Right lobe of liver (tissue), 6 donors: ENCODE measurements at regions not wholly inside any gene's neighbourhood (a gene's known extent, or its start where the extent isn't known, plus 50 kb on each side); places are given as distances from the start of the nearest gene placed in this dataset.

ENCODE experiments used
- ATAC-seq, 4 donors: fragments of 200-7000 bp; cut with Tn5 transposase; one replicate each; pipeline ENCODE4 v1.9.1; 2020; ENCODE audit warnings: mild to moderate bottlenecking in 4 of 4, moderate library complexity in 4 of 4
- DNase-seq, 3 donors: peaks; one replicate each; pipeline ENCODE4 v3.0.0-alpha.2; 2020
- H3K27ac ChIP-seq, 3 donors: fragments of 200-600 bp; one replicate each; pipeline ENCODE4 v1.8.0; 2022
- H3K27me3 ChIP-seq, 2 donors: fragments of 200-600 bp; one replicate each; pipeline ENCODE4 v1.8.0; 2022
- H3K36me3 ChIP-seq, 4 donors: fragments of 200-600 bp; sonication (generic) in 1 of 4; one replicate each; pipeline versions ENCODE4 v1.5.1 to v1.8.0; 2017 to 2022; ENCODE audit warnings: control low read depth in 1 of 4
- H3K4me1 ChIP-seq, 4 donors: fragments of 200-600 bp; sonication (generic) in 1 of 4; one replicate each; pipeline versions ENCODE4 v1.5.1 to v1.8.0; 2017 to 2022; ENCODE audit warnings: control low read depth in 1 of 4
- H3K4me3 ChIP-seq, 3 donors: fragments of 200-600 bp; one replicate each; pipeline ENCODE4 v1.8.0; 2022
- H3K9me3 ChIP-seq, 4 donors: fragments of 200-600 bp; sonication (generic) in 1 of 4; one replicate each; pipeline versions ENCODE4 v1.5.1 to v1.8.0; 2017 to 2022; ENCODE audit warnings: control low read depth in 1 of 4
- CTCF ChIP-seq, 4 donors: fragments of 200-600 bp in 3 of 4; fragments of 450-650 bp in 1 of 4; IDR thresholded peaks; one replicate each; pipeline versions ENCODE4 v1.5.1 to v1.8.0; 2016 to 2022; ENCODE audit warnings: antibody characterized with exemption in 4 of 4, mild to moderate bottlenecking in 2 of 4
- POLR2A ChIP-seq: fragments of 450-650 bp; IDR thresholded peaks from one replicate; pipeline ENCODE4 v1.6.1; 2017; ENCODE audit warnings: antibody characterized with exemption, mild to moderate bottlenecking
- WGBS: methylation state at CpG from one replicate; pipeline ENCODE4 v1.1.6; 2018; ENCODE audit warnings: low coverage, low lambda C conversion rate; ENCODE audit not compliant: insufficient coverage; ENCODE audit errors: missing lambda C conversion rate; 5-methylcytosine and 5-hydroxymethylcytosine counted together
- intact Hi-C, 2 donors: fragments of 100-400 bp; cut with DNase I; formaldehyde crosslinking; loops; one replicate each; pipeline versions ENCODE4 v1.11.2 to v1.14.1; 2022
- donor health status: DM: no; HTN: yes; CAD: no.
- donor health status: DM: no; HTN: no; CAD: no.
- donor health status: DM: no; HTN: no; CAD: no.
- donor health status: DM: no; HTN: yes; CAD: no.
- donor health status: DM: no; HTN: yes; CAD: no.

GRCh38 chr20:22520381-22520780 is 64.0 kb downstream of the FOXA2 start:
- no peak overlapping the region for H3K4me3 ChIP-seq
- no peaks in the 10 kb centered on the region for H3K36me3 ChIP-seq
- no peak overlapping the region for H3K27ac ChIP-seq
- WGBS, result 81% methylated on average over 4 of the region's 8 CpGs
- H3K27me3 ChIP-seq, result no peaks in the 10 kb centered on the region
- no peak for DNase-seq
- no peak for TF ChIP-seq POLR2A
- no peak for TF ChIP-seq CTCF (IDR thresholded peaks at IDR 0.05)
- H3K9me3 ChIP-seq, result no peaks in the 10 kb centered on the region
- H3K4me1 ChIP-seq, result peaks cover 0 to 23% (median 11%) of the 10 kb centered on the region in 4 donors
- intact Hi-C loops, result loop anchor here in 1 of 2 donors (10.0 kb wide), 1 partner anchor 54 kb away; no protein-coding TSS in a partner anchor
- no peak for ATAC-seq

GRCh38 chr20:22515264-22515663 is 69.1 kb downstream of the FOXA2 start:
- peaks cover 0 to 24% (median 10%) of the 10 kb centered on the region in 4 donors for H3K4me1 ChIP-seq
- H3K4me3 ChIP-seq, result no peak overlapping the region
- no CpG with 5 or more reads among the region's 5 CpGs for WGBS
- no peaks in the 10 kb centered on the region for H3K27me3 ChIP-seq
- intact Hi-C loops, result no loop called here
- H3K9me3 ChIP-seq, result no peaks in the 10 kb centered on the region
- TF ChIP-seq CTCF (IDR thresholded peaks at IDR 0.05), result no peak
- no peak for TF ChIP-seq POLR2A
- H3K36me3 ChIP-seq, result no peaks in the 10 kb centered on the region
- DNase-seq (no peak), ATAC-seq (no peak)
- no peak overlapping the region for H3K27ac ChIP-seq

GRCh38 chr20:22513574-22513973 is 70.8 kb downstream of the FOXA2 start:
- 51% methylated on average over 4 of the region's 4 CpGs for WGBS
- no peaks in the 10 kb centered on the region for H3K27me3 ChIP-seq
- peaks cover 0 to 25% (median 10%) of the 10 kb centered on the region in 4 donors for H3K4me1 ChIP-seq
- ATAC-seq, result no peak
- no peak for DNase-seq
- TF ChIP-seq POLR2A, result no peak
- no peak for TF ChIP-seq CTCF (IDR thresholded peaks at IDR 0.05)
- no peaks in the 10 kb centered on the region for H3K9me3 ChIP-seq
- H3K4me3 ChIP-seq, result no peak overlapping the region
- peak overlapping the region in 2 of 3 donors; percentile 59 to 94 for H3K27ac ChIP-seq
- intact Hi-C loops, result no loop called here
- no peaks in the 10 kb centered on the region for H3K36me3 ChIP-seq

GRCh38 chr20:22512911-22513489 is 71.4 kb downstream of the FOXA2 start:
- Histone ChIP-seq H3K36me3 (no peaks in the 10 kb centered on the region), H3K4me3 (peak overlapping the region in 1 of 3 donors; percentile 9), H3K27ac (peak overlapping the region; percentile 33 to 94 (median 71)), H3K4me1 (peaks cover 0 to 31% (median 13%) of the 10 kb centered on the region in 4 donors), H3K27me3 (no peaks in the 10 kb centered on the region), H3K9me3 (no peaks in the 10 kb centered on the region)
- intact Hi-C loops, result no loop called here
- ATAC-seq, result peak in 2 of 4 donors; percentile 2 to 6
- TF ChIP-seq POLR2A, result no peak
- no peak for TF ChIP-seq CTCF (IDR thresholded peaks at IDR 0.05)
- no peak for DNase-seq
- WGBS, result 13% methylated on average over 1 of the region's 1 CpG
